Lower leg skin (tissue), 4 donors: ENCODE measurements at regions not wholly inside any gene's neighbourhood (a gene's known extent, or its start where the extent isn't known, plus 50 kb on each side); places are given as distances from the start of the nearest gene placed in this dataset.

ENCODE experiments used
- DNase-seq, 2 donors: peaks; one replicate each; pipeline ENCODE4 v3.0.0-alpha.2; 2019; ENCODE audit warnings: low spot score in 2 of 2
- H3K4me3 ChIP-seq: fragments of 200-600 bp; sonication (generic); 2 replicates; pipeline ENCODE4 v1.5.1; 2017; ENCODE audit warnings: mild to moderate bottlenecking, low read depth; ENCODE audit not compliant: poor library complexity, severe bottlenecking
- CTCF ChIP-seq, 3 donors: fragments of 450-650 bp; IDR thresholded peaks; one replicate each; pipeline ENCODE4 v1.5.1; 2016; ENCODE audit warnings: antibody characterized with exemption in 3 of 3, mild to moderate bottlenecking in 3 of 3, moderate library complexity in 2 of 3
- POLR2A ChIP-seq, 2 donors: fragments of 450-650 bp; IDR thresholded peaks; one replicate each; pipeline ENCODE4 v1.6.1; 2016 to 2017; ENCODE audit warnings: antibody characterized with exemption in 2 of 2, mild to moderate bottlenecking in 1 of 2, moderate library complexity in 1 of 2
- WGBS, 2 donors: methylation state at CpG; one replicate each; pipeline ENCODE4 v1.1.5; 2018; 5-methylcytosine and 5-hydroxymethylcytosine counted together
- intact Hi-C: fragments of 100-400 bp; cut with DNase I; formaldehyde crosslinking; loops from one replicate; pipeline ENCODE4 v1.15.0; 2023; ENCODE audit warnings: low total_unique reads

GRCh38 chr4:114078636-114079035 is 99.2 kb upstream of the ARSJ start:
- DNase-seq = no peak
- H3K4me3 ChIP-seq = no peak overlapping the region
- intact Hi-C loops = no loop called here
- no peak for TF ChIP-seq CTCF (IDR thresholded peaks at IDR 0.05)

GRCh38 chr4:114081783-114082182 is 102.3 kb upstream of the ARSJ start:
- TF ChIP-seq POLR2A (IDR thresholded peaks at IDR 0.05) = no peak
- TF ChIP-seq CTCF (IDR thresholded peaks at IDR 0.05) = no peak
- intact Hi-C loops = no loop called here
- DNase-seq = no peak
- H3K4me3 ChIP-seq = no peak overlapping the region

- WGBS, 2 donors = 65 to 71% methylated on average over 6 of the region's 6 CpGs
- no peak for DNase-seq
- TF ChIP-seq POLR2A (IDR thresholded peaks at IDR 0.05) (no peak), CTCF (IDR thresholded peaks at IDR 0.05) (no peak)
- H3K4me3 ChIP-seq = no peak overlapping the region
- intact Hi-C loops = no loop called here
Measured at GRCh38 chr4:114082348-114082747, 102.9 kb upstream of the ARSJ start.

- H3K4me3 ChIP-seq = no peak overlapping the region
- no peak for TF ChIP-seq POLR2A (IDR thresholded peaks at IDR 0.05)
- TF ChIP-seq CTCF (IDR thresholded peaks at IDR 0.05) = no peak
- intact Hi-C loops = no loop called here
- DNase-seq = no peak
Measured at GRCh38 chr4:114085611-114086345, 106.3 kb upstream of the ARSJ start.

GRCh38 chr4:114087596-114088230 is 108.3 kb upstream of the ARSJ start:
- 49 to 56% methylated on average over 1 of the region's 1 CpG for WGBS, 2 donors

More at GRCh38 chr4:114087596-114088230, 108.3 kb upstream of the ARSJ start:
- intact Hi-C loops = no loop called here
- no peak for TF ChIP-seq POLR2A (IDR thresholded peaks at IDR 0.05)
- no peak for TF ChIP-seq CTCF (IDR thresholded peaks at IDR 0.05)
- DNase-seq = no peak
- H3K4me3 ChIP-seq = no peak overlapping the region
